B cell (primary cell): ENCODE measurements at regions not wholly inside any gene's neighbourhood (a gene's known extent, or its start where the extent isn't known, plus 50 kb on each side); places are given as distances from the start of the nearest gene placed in this dataset.
"Not testable (repeated sequence)": the region's sequence is repeated elsewhere in the genome, so short reads cannot be mapped to it uniquely, and the experiment has no call there.

Experiments
- ATAC-seq: fragments of 200-7000 bp; cut with Tn5 transposase; one replicate; pipeline ENCODE4 v1.10.0; 2021; ENCODE audit warnings: low read depth, mild to moderate bottlenecking, moderate number of reproducible peaks, moderate library complexity
- CTCF ChIA-PET: fragments of 350-600 bp; sonication (Branson Sonifier 250); formaldehyde crosslinking; loops from one replicate; lab custom pipeline; 2021; ENCODE audit warnings: antibody characterized with exemption, inconsistent platforms; lab: Charles Lee
- POLR2A ChIA-PET: fragments of 350-600 bp; sonication (Branson Sonifier 250); formaldehyde crosslinking; loops from one replicate; lab custom pipeline; 2021; ENCODE audit warnings: antibody characterized with exemption; lab: Charles Lee
- DNase-seq: peaks from one replicate; pipeline ENCODE4 v3.0.0; 2013
- H2AFZ ChIP-seq: 2 replicates; pipeline ENCODE4 v1.6.1; 2012; ENCODE audit warnings: mild to moderate bottlenecking, low read depth, low read length; ENCODE audit not compliant: insufficient read depth, poor library complexity, severe bottlenecking
- H3K27ac ChIP-seq, 2 donors: 1 replicate in 1 of 2; 2 replicates in 1 of 2; pipeline ENCODE4 v1.5.1; 2012 to 2013; ENCODE audit warnings: low read length in 2 of 2, mild to moderate bottlenecking in 2 of 2, moderate library complexity in 1 of 2
- H3K27me3 ChIP-seq, 4 experiments: fragments of 200-600 bp in 1 of 4; sonication (generic) in 1 of 4; replicated peaks in 1 of 4; 1 replicate in 2 of 4; 2 replicates in 2 of 4; pipeline versions ENCODE4 v1.6.1 to v1.7.0; 2013 to 2016; ENCODE audit warnings: low read length in 3 of 4, mild to moderate bottlenecking in 2 of 4, mixed read lengths in 1 of 4, moderate library complexity in 1 of 4; ENCODE audit not compliant: insufficient read depth in 4 of 4, control insufficient read depth in 3 of 4; ENCODE audit errors: control extremely low read depth in 1 of 4
- H3K36me3 ChIP-seq, 2 experiments: replicated peaks in 1 of 2; 1 replicate in 1 of 2; 2 replicates in 1 of 2; pipeline versions ENCODE4 v1.6.1 to v1.7.1; 2013; ENCODE audit warnings: low read length in 1 of 2; ENCODE audit not compliant: insufficient read depth in 2 of 2, control insufficient read depth in 1 of 2; ENCODE audit errors: control extremely low read depth in 1 of 2, extremely low read depth in 1 of 2
- H3K4me1 ChIP-seq, 2 donors: fragments of 200-600 bp in 1 of 2; sonication (generic) in 1 of 2; 1 replicate in 1 of 2; 2 replicates in 1 of 2; pipeline versions ENCODE4 v1.5.1 to v1.6.1; 2013 to 2017; ENCODE audit warnings: low read length in 2 of 2; ENCODE audit not compliant: control insufficient read depth in 2 of 2, insufficient read depth in 2 of 2
- H3K4me2 ChIP-seq: replicated peaks from 2 replicates; pipeline ENCODE3; 2012; ENCODE audit warnings: mild to moderate bottlenecking, low read depth, low read length; ENCODE audit not compliant: poor library complexity, severe bottlenecking
- H3K4me3 ChIP-seq, 5 experiments: fragments of 200-600 bp in 1 of 5; sonication (generic) in 1 of 5; 1 replicate in 3 of 5; 2 replicates in 2 of 5; pipeline versions ENCODE4 v1.5.1 to v1.7.0; 2011 to 2016; ENCODE audit warnings: low read length in 4 of 5, mild to moderate bottlenecking in 4 of 5, low read depth in 2 of 5, control low read depth in 1 of 5, moderate library complexity in 1 of 5; ENCODE audit not compliant: insufficient read depth in 1 of 5; ENCODE audit errors: control extremely low read depth in 1 of 5, extremely low read depth in 1 of 5
- H3K79me2 ChIP-seq: fragments of 200-600 bp; sonication (generic); one replicate; pipeline ENCODE4 v1.6.0; 2016; ENCODE audit warnings: low read length; ENCODE audit not compliant: control insufficient read depth, insufficient read depth
- H3K9ac ChIP-seq: fragments of 200-600 bp; sonication (generic); 2 replicates; pipeline ENCODE4 v1.6.1; 2017; ENCODE audit warnings: mild to moderate bottlenecking, low read length, moderate library complexity
- H3K9me3 ChIP-seq, 3 donors: one replicate each; pipeline versions ENCODE4 v1.6.1 to v1.7.1; 2013; ENCODE audit warnings: low read length in 2 of 3; ENCODE audit not compliant: control insufficient read depth in 2 of 3, insufficient read depth in 1 of 3; ENCODE audit errors: control extremely low read depth in 1 of 3
- H4K20me1 ChIP-seq: 2 replicates; pipeline ENCODE4 v1.6.0; 2012; ENCODE audit warnings: mild to moderate bottlenecking, low read length; ENCODE audit not compliant: insufficient read depth, control insufficient read depth, poor library complexity, severe bottlenecking
- H3K27ac Mint-ChIP-seq: one replicate; pipeline ENCODE4 v1.8.0; 2021; ENCODE audit warnings: mixed read lengths
- H3K27me3 Mint-ChIP-seq: one replicate; pipeline ENCODE4 v1.8.0; 2021; ENCODE audit warnings: mixed read lengths
- H3K4me1 Mint-ChIP-seq: one replicate; pipeline ENCODE4 v1.8.0; 2021; ENCODE audit warnings: mixed read lengths
- H3K4me3 Mint-ChIP-seq: one replicate; pipeline ENCODE4 v1.8.0; 2021; ENCODE audit warnings: mixed read lengths
- H3K9me3 Mint-ChIP-seq: one replicate; pipeline ENCODE4 v1.8.0; 2022; ENCODE audit warnings: mixed read lengths; ENCODE audit not compliant: insufficient read depth
- EZH2 ChIP-seq: IDR thresholded peaks from 2 replicates; pipeline ENCODE4 v1.6.1; 2012; ENCODE audit warnings: borderline replicate concordance, low read depth, mild to moderate bottlenecking, moderate library complexity, low read length; ENCODE audit not compliant: insufficient read depth, poor library complexity, severe bottlenecking
- WGBS: methylation state at CpG from one replicate; pipeline ENCODE4 v1.1.5; 2013; ENCODE audit warnings: missing lambda C conversion rate; ENCODE audit not compliant: insufficient coverage; 5-methylcytosine and 5-hydroxymethylcytosine counted together
- intact Hi-C: fragments of 100-400 bp; cut with micrococcal nuclease; formaldehyde crosslinking; loops from one replicate; pipeline ENCODE4 v1.10.0; 2022
- TF ChIP-seq, protein P1 (sequence below): fragments of 200-600 bp; IDR thresholded peaks from one replicate; pipeline ENCODE4 v1.8.0; 2022; ENCODE audit warnings: antibody characterized with exemption, mild to moderate bottlenecking

DNA sequence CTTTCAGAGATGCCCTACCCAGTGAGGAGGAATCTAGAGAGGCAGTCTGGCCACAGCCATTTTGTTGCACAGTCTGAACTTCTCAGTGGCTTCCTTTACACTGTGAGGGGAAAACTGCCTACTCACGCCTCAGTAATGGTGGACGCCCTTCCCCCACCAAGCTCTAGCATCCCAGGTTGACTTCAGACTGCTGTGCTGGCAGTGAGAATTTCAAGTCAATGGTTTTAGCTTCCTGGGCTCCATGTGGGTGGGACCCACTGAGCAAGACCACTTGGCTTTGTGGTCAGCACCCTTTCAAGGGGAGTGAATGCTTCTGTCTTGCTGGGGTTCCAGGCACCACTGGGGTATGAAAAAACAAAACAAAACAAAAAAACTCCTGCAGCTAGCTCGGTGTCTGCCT, 663.2 kb upstream of the ZNF385D start:
- 92% methylated on average over 3 of the region's 3 CpGs for WGBS

DNA sequence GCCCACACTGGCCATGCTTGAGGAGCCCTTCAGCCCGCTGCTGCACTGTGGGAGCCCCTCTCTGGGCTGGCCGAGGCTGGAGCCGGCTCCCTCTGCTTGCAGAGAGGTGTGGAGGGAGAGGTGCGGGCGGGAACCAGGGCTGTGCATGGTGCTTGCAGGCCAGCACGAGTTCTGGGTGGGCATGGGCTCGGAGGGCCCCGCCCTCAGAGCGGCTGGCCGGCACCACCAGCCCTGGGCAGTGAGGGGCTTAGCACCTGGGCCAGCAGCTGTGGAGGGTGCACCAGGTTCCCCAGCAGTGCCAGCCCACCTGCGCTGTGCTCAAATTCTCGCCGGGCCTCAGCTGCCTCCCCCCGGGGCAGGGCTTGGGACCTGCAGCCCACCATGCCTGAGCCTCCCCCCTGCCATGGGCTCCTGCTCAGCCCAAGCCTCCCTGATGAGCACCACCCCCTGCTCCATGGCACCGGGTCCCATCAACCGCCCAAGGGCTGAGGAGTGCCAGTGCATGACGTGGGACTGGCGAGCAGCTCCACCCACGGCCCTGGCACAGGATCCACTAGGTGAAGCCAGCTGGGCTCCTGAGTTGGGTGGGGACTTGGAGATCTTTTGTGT, 665.9 kb upstream of the ZNF385D start:
- H3K27ac Mint-ChIP-seq, H2AFZ ChIP-seq, H3K27me3 Mint-ChIP-seq, CTCF ChIA-PET, H3K27ac ChIP-seq, H3K4me2 ChIP-seq, intact Hi-C loops, H3K27me3 ChIP-seq, H3K4me3 ChIP-seq, H3K4me1 Mint-ChIP-seq, H4K20me1 ChIP-seq, POLR2A ChIA-PET, H3K9ac ChIP-seq, ATAC-seq, H3K4me3 Mint-ChIP-seq, H3K79me2 ChIP-seq, H3K36me3 ChIP-seq, DNase-seq, H3K9me3 Mint-ChIP-seq, H3K4me1 ChIP-seq: not testable (repeated sequence)
- 88% methylated on average over 19 of the region's 19 CpGs for WGBS
- H3K9me3 ChIP-seq = peaks cover 0 to 13% (median 0%) of the 10 kb centered on the region in 3 donors

More for the DNA sequence above, 663.2 kb upstream of the ZNF385D start:
- ChIA-PET CTCF (no interaction called here), POLR2A (no interaction called here)
- H3K4me1 Mint-ChIP-seq = no peaks in the 10 kb centered on the region
- Histone ChIP-seq H2AFZ (no peak overlapping the region), H3K27ac (no peak overlapping the region), H3K4me3 (no peak overlapping the region), H3K4me1 (no peaks in the 10 kb centered on the region), H3K4me2 (no peak overlapping the region), H3K9me3 (peaks cover 0 to 13% (median 0%) of the 10 kb centered on the region in 3 donors), H3K27me3 (no peaks in the 10 kb centered on the region), H4K20me1 (no peaks in the 10 kb centered on the region), H3K36me3 (no peaks in the 10 kb centered on the region), H3K9ac (no peak overlapping the region), H3K79me2 (no peaks in the 10 kb centered on the region)
- H3K27me3 Mint-ChIP-seq = no peaks in the 10 kb centered on the region
- no peak overlapping the region for H3K4me3 Mint-ChIP-seq
- TF ChIP-seq EZH2 = no peak
- TF ChIP-seq, protein P1, sequence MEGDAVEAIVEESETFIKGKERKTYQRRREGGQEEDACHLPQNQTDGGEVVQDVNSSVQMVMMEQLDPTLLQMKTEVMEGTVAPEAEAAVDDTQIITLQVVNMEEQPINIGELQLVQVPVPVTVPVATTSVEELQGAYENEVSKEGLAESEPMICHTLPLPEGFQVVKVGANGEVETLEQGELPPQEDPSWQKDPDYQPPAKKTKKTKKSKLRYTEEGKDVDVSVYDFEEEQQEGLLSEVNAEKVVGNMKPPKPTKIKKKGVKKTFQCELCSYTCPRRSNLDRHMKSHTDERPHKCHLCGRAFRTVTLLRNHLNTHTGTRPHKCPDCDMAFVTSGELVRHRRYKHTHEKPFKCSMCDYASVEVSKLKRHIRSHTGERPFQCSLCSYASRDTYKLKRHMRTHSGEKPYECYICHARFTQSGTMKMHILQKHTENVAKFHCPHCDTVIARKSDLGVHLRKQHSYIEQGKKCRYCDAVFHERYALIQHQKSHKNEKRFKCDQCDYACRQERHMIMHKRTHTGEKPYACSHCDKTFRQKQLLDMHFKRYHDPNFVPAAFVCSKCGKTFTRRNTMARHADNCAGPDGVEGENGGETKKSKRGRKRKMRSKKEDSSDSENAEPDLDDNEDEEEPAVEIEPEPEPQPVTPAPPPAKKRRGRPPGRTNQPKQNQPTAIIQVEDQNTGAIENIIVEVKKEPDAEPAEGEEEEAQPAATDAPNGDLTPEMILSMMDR = no peak
- H3K27ac Mint-ChIP-seq = no peak overlapping the region
- H3K9me3 Mint-ChIP-seq = no peaks in the 10 kb centered on the region
- ATAC-seq = no peak
- DNase-seq = no peak
- intact Hi-C loops = no loop called here
